GM23338 (cell line): ENCODE measurements at regions not wholly inside any gene's neighbourhood (a gene's known extent, or its start where the extent isn't known, plus 50 kb on each side); places are given as distances from the start of the nearest gene placed in this dataset.

ENCODE experiments used
- ATAC-seq: fragments of 200-7000 bp; cut with Tn5 transposase; 3 replicates; pipeline ENCODE4 v1.9.1; 2020
- DNase-seq: peaks from one replicate; pipeline ENCODE4 v3.0.0-alpha.2; 2015; ENCODE audit warnings: low spot score
- H2AFZ ChIP-seq: fragments of 200-600 bp; sonication (generic); 2 replicates; pipeline ENCODE4 v1.8.0; 2016; ENCODE audit warnings: antibody characterized with exemption, mild to moderate bottlenecking, moderate library complexity
- H3F3A ChIP-seq: fragments of 200-600 bp; sonication (generic); replicated peaks from 2 replicates; pipeline ENCODE4 v1.8.0; 2017; ENCODE audit warnings: antibody characterized with exemption, mixed run types, low read depth
- H3K27ac ChIP-seq: fragments of 200-600 bp; sonication (generic); 2 replicates; pipeline ENCODE4 v1.6.1; 2016; ENCODE audit warnings: low read depth
- H3K27me3 ChIP-seq: fragments of 200-600 bp; sonication (generic); 2 replicates; pipeline ENCODE4 v1.8.0; 2016; ENCODE audit warnings: mild to moderate bottlenecking, mixed run types, moderate library complexity; ENCODE audit not compliant: insufficient read depth
- H3K36me3 ChIP-seq: fragments of 200-600 bp; sonication (generic); 2 replicates; pipeline ENCODE4 v1.8.0; 2016; ENCODE audit warnings: mild to moderate bottlenecking; ENCODE audit not compliant: insufficient read depth
- H3K4me1 ChIP-seq: fragments of 200-600 bp; sonication (generic); 2 replicates; pipeline ENCODE4 v1.8.0; 2016; ENCODE audit warnings: mild to moderate bottlenecking, moderate library complexity; ENCODE audit not compliant: insufficient read depth
- H3K4me2 ChIP-seq: fragments of 200-600 bp; sonication (generic); 2 replicates; pipeline ENCODE4 v1.7.1; 2017; ENCODE audit warnings: mixed run types
- H3K4me3 ChIP-seq: fragments of 200-600 bp; sonication (generic); 2 replicates; pipeline ENCODE4 v1.6.1; 2016; ENCODE audit warnings: mixed run types
- H3K79me2 ChIP-seq: fragments of 200-600 bp; sonication (generic); replicated peaks from 2 replicates; pipeline ENCODE4 v1.8.0; 2017; ENCODE audit warnings: mild to moderate bottlenecking; ENCODE audit not compliant: insufficient read depth
- H3K9me2 ChIP-seq: fragments of 200-600 bp; sonication (generic); 2 replicates; pipeline ENCODE4 v1.8.0; 2017; ENCODE audit not compliant: insufficient read depth
- H4K20me1 ChIP-seq: fragments of 200-600 bp; sonication (generic); replicated peaks from 2 replicates; pipeline ENCODE4 v1.8.0; 2017; ENCODE audit warnings: mild to moderate bottlenecking; ENCODE audit not compliant: insufficient read depth
- H3K27ac Mint-ChIP-seq: 2 replicates; pipeline ENCODE4 v1.8.0; 2020; ENCODE audit warnings: inconsistent platforms, mild to moderate bottlenecking, moderate library complexity, mixed read lengths
- H3K27me3 Mint-ChIP-seq: 3 replicates; pipeline ENCODE4 v1.8.0; 2022; ENCODE audit warnings: low read depth, mild to moderate bottlenecking, moderate library complexity, mixed read lengths, inconsistent platforms; ENCODE audit not compliant: insufficient read depth, poor library complexity
- H3K36me3 Mint-ChIP-seq: 3 replicates; pipeline ENCODE4 v1.8.0; 2021; ENCODE audit warnings: low read depth, mild to moderate bottlenecking, inconsistent platforms, moderate library complexity, mixed read lengths
- H3K4me1 Mint-ChIP-seq: 3 replicates; pipeline ENCODE4 v1.8.0; 2020; ENCODE audit warnings: mild to moderate bottlenecking, inconsistent platforms, mixed read lengths
- H3K4me3 Mint-ChIP-seq: 3 replicates; pipeline ENCODE4 v1.8.0; 2021; ENCODE audit warnings: moderate library complexity, mild to moderate bottlenecking, inconsistent platforms, mixed read lengths
- H3K9me3 Mint-ChIP-seq: 3 replicates; pipeline ENCODE4 v1.8.0; 2020; ENCODE audit warnings: moderate library complexity, mild to moderate bottlenecking, inconsistent platforms, mixed read lengths
- CREB1 ChIP-seq: fragments of 250-450 bp; sonication (Bioruptor Pico); IDR thresholded peaks from 2 replicates; pipeline ENCODE4 v1.5.0; 2020; ENCODE audit warnings: low read depth, mild to moderate bottlenecking, moderate library complexity
- CTCF ChIP-seq, 2 experiments: fragments of 200-600 bp in 1 of 2; sonication (generic) in 1 of 2; conservative IDR thresholded peaks; 2 replicates each; pipeline versions ENCODE4 v1.5.1 to v1.6.1; 2016 to 2017; ENCODE audit warnings: antibody characterized with exemption in 2 of 2, low read depth in 2 of 2, mild to moderate bottlenecking in 2 of 2, moderate library complexity in 1 of 2
- EZH2 ChIP-seq: fragments of 200-600 bp; sonication (generic); IDR thresholded peaks from one replicate; pipeline ENCODE4 v1.8.0; 2017; ENCODE audit warnings: antibody characterized with exemption, mild to moderate bottlenecking, low read depth; ENCODE audit not compliant: unreplicated experiment
- EZH2phosphoT487 ChIP-seq: fragments of 200-600 bp; sonication (generic); IDR thresholded peaks from one replicate; pipeline ENCODE4 v1.8.1; 2018; ENCODE audit warnings: antibody characterized with exemption; ENCODE audit not compliant: unreplicated experiment
- JUNB ChIP-seq: IDR thresholded peaks from one replicate; pipeline ENCODE4 v1.6.1; 2016; ENCODE audit warnings: antibody characterized with exemption; ENCODE audit not compliant: unreplicated experiment
- NANOG ChIP-seq: IDR thresholded peaks from 2 replicates; pipeline ENCODE4 v1.6.1; 2016; ENCODE audit warnings: antibody characterized with exemption, borderline replicate concordance
- POLR2AphosphoS5 ChIP-seq: IDR thresholded peaks from 2 replicates; pipeline ENCODE4 v1.6.1; 2016; ENCODE audit warnings: antibody characterized with exemption, low read depth
- STAT1 ChIP-seq: IDR thresholded peaks from one replicate; pipeline ENCODE4 v1.6.1; 2016; ENCODE audit warnings: antibody characterized with exemption; ENCODE audit not compliant: unreplicated experiment
- ZNF114 ChIP-seq: fragments of 250-450 bp; sonication (Bioruptor Pico); IDR thresholded peaks from 2 replicates; pipeline ENCODE4 v1.5.0; 2020; ENCODE audit warnings: mild to moderate bottlenecking, moderate library complexity
- ZNF331 ChIP-seq: fragments of 250-450 bp; sonication (Bioruptor Pico); IDR thresholded peaks from 2 replicates; pipeline ENCODE4 v1.5.0; 2020; ENCODE audit warnings: low read depth, mild to moderate bottlenecking, moderate library complexity
- TF ChIP-seq, protein P1 (sequence below): IDR thresholded peaks from one replicate; pipeline ENCODE4 v1.6.1; 2018; ENCODE audit warnings: antibody characterized with exemption; ENCODE audit not compliant: unreplicated experiment

- Mint-ChIP-seq H3K27me3 (no peaks in the 10 kb centered on the region), H3K4me1 (peaks cover 12% of the 10 kb centered on the region; the same call in 2 of the 3 replicates), H3K27ac (no peak overlapping the region), H3K9me3 (peaks cover 2% of the 10 kb centered on the region; the same call in 2 of the 3 replicates), H3K4me3 (no peak overlapping the region), H3K36me3 (no peaks in the 10 kb centered on the region)
- Histone ChIP-seq H3K27ac (no peak overlapping the region), H3F3A (no peaks in the 10 kb centered on the region), H3K4me2 (0 out of 2 replicates have a peak overlapping the region, but pooled peaks have one; percentile 18), H2AFZ (peak overlapping the region; percentile 19; the same call in 1 of the 2 replicates), H3K79me2 (no peaks in the 10 kb centered on the region), H3K4me3 (no peak overlapping the region), H3K4me1 (no peaks in the 10 kb centered on the region; the same call in 1 of the 2 replicates), H4K20me1 (no peaks in the 10 kb centered on the region), H3K27me3 (no peaks in the 10 kb centered on the region), H3K9me2 (0 out of 2 replicates have a peak, but pooled peaks cover 3% of the 10 kb centered on the region), H3K36me3 (no peaks in the 10 kb centered on the region)
- 0 out of 2 replicates have a peak, but pooled peaks have one; percentile 3 for TF ChIP-seq CREB1 (CRISPR knock-in tag)
- TF ChIP-seq CTCF (conservative IDR thresholded peaks at IDR 0.05; ENCODE audit: low read depth in 2 of 2), result no peak
- ATAC-seq, result peak; percentile 59
- DNase-seq, result peak; percentile 85
Measured at GRCh38 chr11:82675838-82676237, 57.8 kb downstream of the FAM181B start.

GRCh38 chr11:82673631-82674030 lies 60.0 kb downstream of the FAM181B start:
- H3K4me2 ChIP-seq, result no peak overlapping the region
- Mint-ChIP-seq H3K36me3 (no peaks in the 10 kb centered on the region), H3K4me1 (peaks cover 12% of the 10 kb centered on the region; the same call in 2 of the 3 replicates), H3K4me3 (no peak overlapping the region), H3K9me3 (no peaks in the 10 kb centered on the region; the same call in 2 of the 3 replicates), H3K27me3 (no peaks in the 10 kb centered on the region), H3K27ac (no peak overlapping the region)
- H3K27me3 ChIP-seq, result no peaks in the 10 kb centered on the region
- no peaks in the 10 kb centered on the region for H4K20me1 ChIP-seq
- no peaks in the 10 kb centered on the region for H3K79me2 ChIP-seq
- no peak overlapping the region for H2AFZ ChIP-seq
- ATAC-seq, result no peak
- H3K4me3 ChIP-seq, result no peak overlapping the region
- DNase-seq, result no peak
- H3K27ac ChIP-seq, result no peak overlapping the region
- H3F3A ChIP-seq, result no peaks in the 10 kb centered on the region
- H3K4me1 ChIP-seq, result no peaks in the 10 kb centered on the region; the same call in 1 of the 2 replicates
- H3K36me3 ChIP-seq, result no peaks in the 10 kb centered on the region
- 0 out of 2 replicates have a peak, but pooled peaks cover 3% of the 10 kb centered on the region for H3K9me2 ChIP-seq
- TF ChIP-seq JUNB, result no peak
- no peak for TF ChIP-seq EZH2
- no peak for TF ChIP-seq EZH2phosphoT487
- no peak for TF ChIP-seq ZNF114 (CRISPR knock-in tag)
- no peak for TF ChIP-seq POLR2AphosphoS5
- no peak for TF ChIP-seq NANOG
- TF ChIP-seq, protein P1, sequence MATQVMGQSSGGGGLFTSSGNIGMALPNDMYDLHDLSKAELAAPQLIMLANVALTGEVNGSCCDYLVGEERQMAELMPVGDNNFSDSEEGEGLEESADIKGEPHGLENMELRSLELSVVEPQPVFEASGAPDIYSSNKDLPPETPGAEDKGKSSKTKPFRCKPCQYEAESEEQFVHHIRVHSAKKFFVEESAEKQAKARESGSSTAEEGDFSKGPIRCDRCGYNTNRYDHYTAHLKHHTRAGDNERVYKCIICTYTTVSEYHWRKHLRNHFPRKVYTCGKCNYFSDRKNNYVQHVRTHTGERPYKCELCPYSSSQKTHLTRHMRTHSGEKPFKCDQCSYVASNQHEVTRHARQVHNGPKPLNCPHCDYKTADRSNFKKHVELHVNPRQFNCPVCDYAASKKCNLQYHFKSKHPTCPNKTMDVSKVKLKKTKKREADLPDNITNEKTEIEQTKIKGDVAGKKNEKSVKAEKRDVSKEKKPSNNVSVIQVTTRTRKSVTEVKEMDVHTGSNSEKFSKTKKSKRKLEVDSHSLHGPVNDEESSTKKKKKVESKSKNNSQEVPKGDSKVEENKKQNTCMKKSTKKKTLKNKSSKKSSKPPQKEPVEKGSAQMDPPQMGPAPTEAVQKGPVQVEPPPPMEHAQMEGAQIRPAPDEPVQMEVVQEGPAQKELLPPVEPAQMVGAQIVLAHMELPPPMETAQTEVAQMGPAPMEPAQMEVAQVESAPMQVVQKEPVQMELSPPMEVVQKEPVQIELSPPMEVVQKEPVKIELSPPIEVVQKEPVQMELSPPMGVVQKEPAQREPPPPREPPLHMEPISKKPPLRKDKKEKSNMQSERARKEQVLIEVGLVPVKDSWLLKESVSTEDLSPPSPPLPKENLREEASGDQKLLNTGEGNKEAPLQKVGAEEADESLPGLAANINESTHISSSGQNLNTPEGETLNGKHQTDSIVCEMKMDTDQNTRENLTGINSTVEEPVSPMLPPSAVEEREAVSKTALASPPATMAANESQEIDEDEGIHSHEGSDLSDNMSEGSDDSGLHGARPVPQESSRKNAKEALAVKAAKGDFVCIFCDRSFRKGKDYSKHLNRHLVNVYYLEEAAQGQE, result no peak
- no peak for TF ChIP-seq ZNF331 (CRISPR knock-in tag)
- TF ChIP-seq CREB1 (CRISPR knock-in tag), result no peak
- TF ChIP-seq STAT1, result no peak
- no peak for TF ChIP-seq CTCF (conservative IDR thresholded peaks at IDR 0.05; ENCODE audit: low read depth in 2 of 2)
